ENCODE measurements at regions not wholly inside any gene's neighbourhood (a gene's known extent, or its start where the extent isn't known, plus 50 kb on each side); places are given as distances from the start of the nearest gene placed in this dataset.

DNA sequence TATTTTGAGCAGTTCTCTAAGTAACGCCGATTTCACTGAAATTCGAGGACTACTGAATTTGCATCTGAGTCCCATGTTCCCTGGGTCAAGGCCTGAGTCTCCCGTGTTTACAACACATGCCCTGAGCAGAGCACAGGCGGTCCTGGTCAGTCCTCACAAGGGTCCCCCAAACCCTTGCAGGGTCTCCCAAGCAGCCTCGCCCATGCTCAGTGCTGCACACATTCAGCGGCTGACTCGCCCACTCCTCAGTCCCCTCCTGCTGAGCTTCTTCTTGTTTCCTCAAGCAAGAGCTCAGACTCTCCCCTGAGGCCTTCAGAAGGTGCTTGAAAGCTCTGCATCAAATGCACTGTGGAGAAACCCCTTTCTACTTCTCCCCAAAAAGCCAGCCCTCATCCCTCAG lies 114.6 kb downstream of the INHBB start:
- TF ChIP-seq, protein P1, sequence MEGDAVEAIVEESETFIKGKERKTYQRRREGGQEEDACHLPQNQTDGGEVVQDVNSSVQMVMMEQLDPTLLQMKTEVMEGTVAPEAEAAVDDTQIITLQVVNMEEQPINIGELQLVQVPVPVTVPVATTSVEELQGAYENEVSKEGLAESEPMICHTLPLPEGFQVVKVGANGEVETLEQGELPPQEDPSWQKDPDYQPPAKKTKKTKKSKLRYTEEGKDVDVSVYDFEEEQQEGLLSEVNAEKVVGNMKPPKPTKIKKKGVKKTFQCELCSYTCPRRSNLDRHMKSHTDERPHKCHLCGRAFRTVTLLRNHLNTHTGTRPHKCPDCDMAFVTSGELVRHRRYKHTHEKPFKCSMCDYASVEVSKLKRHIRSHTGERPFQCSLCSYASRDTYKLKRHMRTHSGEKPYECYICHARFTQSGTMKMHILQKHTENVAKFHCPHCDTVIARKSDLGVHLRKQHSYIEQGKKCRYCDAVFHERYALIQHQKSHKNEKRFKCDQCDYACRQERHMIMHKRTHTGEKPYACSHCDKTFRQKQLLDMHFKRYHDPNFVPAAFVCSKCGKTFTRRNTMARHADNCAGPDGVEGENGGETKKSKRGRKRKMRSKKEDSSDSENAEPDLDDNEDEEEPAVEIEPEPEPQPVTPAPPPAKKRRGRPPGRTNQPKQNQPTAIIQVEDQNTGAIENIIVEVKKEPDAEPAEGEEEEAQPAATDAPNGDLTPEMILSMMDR (conservative IDR thresholded peaks at IDR 0.05; ENCODE audit: low read depth, low read length) = no peak
- TF ChIP-seq EZH2 (IDR thresholded peaks at IDR 0.05; ENCODE audit: low read length, unreplicated experiment) (no peak), EZH2phosphoT487 (IDR thresholded peaks at IDR 0.05; ENCODE audit: borderline replicate concordance, low read length) (no peak)

All from PC-3 (cell line).